ENCODE measurements at regions not wholly inside any gene's neighbourhood (a gene's known extent, or its start where the extent isn't known, plus 50 kb on each side); places are given as distances from the start of the nearest gene placed in this dataset.
"Not testable (repeated sequence)": the region's sequence is repeated elsewhere in the genome, so short reads cannot be mapped to it uniquely, and the experiment has no call there.

DNA sequence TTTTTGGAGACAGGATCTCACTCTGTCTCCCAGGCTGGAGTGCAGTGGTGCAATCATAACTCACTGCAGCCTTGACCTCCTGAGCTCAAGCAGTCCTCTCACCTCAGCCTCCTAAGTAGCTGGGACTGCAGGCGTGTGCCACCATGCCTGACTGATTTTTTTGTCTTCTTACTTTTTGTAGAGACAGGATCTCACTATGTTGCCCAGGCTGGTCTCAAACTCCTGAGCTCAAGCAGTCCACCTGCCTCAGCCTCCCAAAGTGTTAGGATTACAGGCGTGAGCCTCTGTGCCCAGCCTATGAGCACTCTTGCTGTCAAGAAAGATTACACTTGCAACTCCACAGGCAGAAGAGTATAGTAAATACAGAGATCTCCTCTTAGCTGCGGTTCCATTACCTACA lies 151.5 kb upstream of the SLC35G4 start:
- TF ChIP-seq POLR2A, POLR2AphosphoS5, POU2F2, TAF1, SPI1 (IDR thresholded peaks at IDR 0.05; ENCODE audit: low read depth, low read length): not testable (repeated sequence)

Measured in GM12891 (cell line).